ENCODE measurements at regions not wholly inside any gene's neighbourhood (a gene's known extent, or its start where the extent isn't known, plus 50 kb on each side); places are given as distances from the start of the nearest gene placed in this dataset.

DNA sequence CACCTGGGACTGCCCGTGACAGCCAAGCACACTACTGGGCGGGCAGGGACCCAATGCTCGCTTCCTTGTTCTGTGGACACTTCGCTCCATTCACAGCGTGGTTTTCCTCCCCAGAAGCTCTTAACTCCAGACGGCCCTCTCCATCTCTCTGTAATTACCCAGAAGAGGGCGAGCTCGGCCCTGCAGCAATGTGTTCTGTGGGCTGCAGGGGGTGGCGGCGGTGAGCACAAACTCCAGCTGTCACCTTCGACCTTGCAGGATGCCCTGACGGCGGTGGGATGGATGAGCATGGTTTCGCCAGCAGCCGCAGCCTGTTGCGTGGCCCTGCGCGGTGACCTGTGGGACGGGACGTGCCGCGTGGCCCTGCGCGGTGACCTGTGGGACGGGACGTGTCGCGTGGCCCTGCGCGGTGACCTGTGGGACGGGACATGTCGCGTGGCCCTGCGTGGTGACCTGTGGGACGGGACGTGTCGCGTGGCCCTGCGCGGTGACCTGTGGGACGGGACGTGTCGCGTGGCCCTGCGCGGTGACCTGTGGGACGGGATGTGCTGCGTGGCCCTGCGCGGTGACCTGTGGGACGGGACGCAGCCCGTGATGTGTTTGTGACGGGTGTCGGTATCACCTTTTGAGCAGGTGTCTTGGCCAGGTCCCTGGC, 1204.7 kb downstream of the BRD1 start:
- TF ChIP-seq, protein P1, sequence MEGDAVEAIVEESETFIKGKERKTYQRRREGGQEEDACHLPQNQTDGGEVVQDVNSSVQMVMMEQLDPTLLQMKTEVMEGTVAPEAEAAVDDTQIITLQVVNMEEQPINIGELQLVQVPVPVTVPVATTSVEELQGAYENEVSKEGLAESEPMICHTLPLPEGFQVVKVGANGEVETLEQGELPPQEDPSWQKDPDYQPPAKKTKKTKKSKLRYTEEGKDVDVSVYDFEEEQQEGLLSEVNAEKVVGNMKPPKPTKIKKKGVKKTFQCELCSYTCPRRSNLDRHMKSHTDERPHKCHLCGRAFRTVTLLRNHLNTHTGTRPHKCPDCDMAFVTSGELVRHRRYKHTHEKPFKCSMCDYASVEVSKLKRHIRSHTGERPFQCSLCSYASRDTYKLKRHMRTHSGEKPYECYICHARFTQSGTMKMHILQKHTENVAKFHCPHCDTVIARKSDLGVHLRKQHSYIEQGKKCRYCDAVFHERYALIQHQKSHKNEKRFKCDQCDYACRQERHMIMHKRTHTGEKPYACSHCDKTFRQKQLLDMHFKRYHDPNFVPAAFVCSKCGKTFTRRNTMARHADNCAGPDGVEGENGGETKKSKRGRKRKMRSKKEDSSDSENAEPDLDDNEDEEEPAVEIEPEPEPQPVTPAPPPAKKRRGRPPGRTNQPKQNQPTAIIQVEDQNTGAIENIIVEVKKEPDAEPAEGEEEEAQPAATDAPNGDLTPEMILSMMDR (IDR thresholded peaks at IDR 0.05; ENCODE audit: insufficient read depth, low read length, poor library complexity, severe bottlenecking): no peak
- no peak for TF ChIP-seq EZH2phosphoT487 (conservative IDR thresholded peaks at IDR 0.05; ENCODE audit: low read length)
